ENCODE measurements at regions not wholly inside any gene's neighbourhood (a gene's known extent, or its start where the extent isn't known, plus 50 kb on each side); places are given as distances from the start of the nearest gene placed in this dataset.

- no peak for TF ChIP-seq SMC3 (conservative IDR thresholded peaks at IDR 0.05; ENCODE audit: insufficient read depth, low read depth, low read length)
- no peak for TF ChIP-seq CBFB (CRISPR knock-in tag; IDR thresholded peaks at IDR 0.05)
- TF ChIP-seq EP300 (IDR thresholded peaks at IDR 0.05; ENCODE audit: low read length): no peak
Observed at GRCh38 chr15:81492331-81492968, 118.4 kb upstream of the TMC3 start.
